ENCODE measurements at regions not wholly inside any gene's neighbourhood (a gene's known extent, or its start where the extent isn't known, plus 50 kb on each side); places are given as distances from the start of the nearest gene placed in this dataset.
"Not testable (repeated sequence)": the region's sequence is repeated elsewhere in the genome, so short reads cannot be mapped to it uniquely, and the experiment has no call there.

DNA sequence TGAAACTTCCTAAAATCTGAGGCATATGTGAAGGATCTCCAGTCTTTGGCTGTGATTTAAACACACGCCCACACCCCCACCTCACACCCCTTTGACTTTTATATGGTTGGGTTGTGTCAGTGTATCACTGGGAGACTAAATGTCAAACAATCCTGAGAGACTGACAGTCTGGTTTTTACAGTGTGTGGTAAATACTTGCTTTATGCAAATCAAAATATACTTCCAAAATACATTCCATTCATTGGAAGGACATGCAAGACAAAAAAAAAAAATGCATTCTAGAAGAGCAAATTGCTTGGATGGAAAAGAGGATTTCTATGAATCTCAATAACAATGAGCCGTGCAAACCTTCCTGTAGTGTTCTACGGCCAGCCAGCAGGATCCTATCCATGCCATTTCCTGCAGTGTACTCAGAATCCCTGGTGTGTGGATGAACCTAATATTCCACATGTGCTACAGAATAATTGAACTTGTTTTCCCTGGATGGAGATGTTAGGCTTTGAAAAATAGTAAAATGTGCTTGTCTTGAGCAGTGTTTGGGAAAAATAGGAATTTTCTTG lies 602.1 kb upstream of the GOT2 start:
- H3K4me2 ChIP-seq (ENCODE audit: insufficient read depth, low read length) = no peak overlapping the region
- no peak overlapping the region for H2AFZ ChIP-seq (ENCODE audit: low read depth, low read length)
- no peaks in the 10 kb centered on the region for H3K27me3 ChIP-seq (ENCODE audit: control insufficient read depth in 2 of 2, insufficient read depth in 2 of 2, low read length in 2 of 2)
- BruUV-seq (replicated peaks) = no TSS peak
- H3K79me2 ChIP-seq (ENCODE audit: control insufficient read depth, insufficient read depth, low read length) = no peaks in the 10 kb centered on the region
- no peaks in the 10 kb centered on the region for H3K4me1 ChIP-seq (replicated peaks in 1 of 2; ENCODE audit: control insufficient read depth in 2 of 2, insufficient read depth in 2 of 2, low read length in 2 of 2)
- no peak for TF ChIP-seq RB1 (IDR thresholded peaks at IDR 0.05; ENCODE audit: low read depth)
- no peak for TF ChIP-seq DPF2 (IDR thresholded peaks at IDR 0.05)
- TF ChIP-seq, protein P1, sequence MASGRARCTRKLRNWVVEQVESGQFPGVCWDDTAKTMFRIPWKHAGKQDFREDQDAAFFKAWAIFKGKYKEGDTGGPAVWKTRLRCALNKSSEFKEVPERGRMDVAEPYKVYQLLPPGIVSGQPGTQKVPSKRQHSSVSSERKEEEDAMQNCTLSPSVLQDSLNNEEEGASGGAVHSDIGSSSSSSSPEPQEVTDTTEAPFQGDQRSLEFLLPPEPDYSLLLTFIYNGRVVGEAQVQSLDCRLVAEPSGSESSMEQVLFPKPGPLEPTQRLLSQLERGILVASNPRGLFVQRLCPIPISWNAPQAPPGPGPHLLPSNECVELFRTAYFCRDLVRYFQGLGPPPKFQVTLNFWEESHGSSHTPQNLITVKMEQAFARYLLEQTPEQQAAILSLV (tag; IDR thresholded peaks at IDR 0.05) = no peak
- no peak for TF ChIP-seq SRSF9 (IDR thresholded peaks at IDR 0.05; ENCODE audit: borderline replicate concordance, low read depth, low read length)
- TF ChIP-seq, protein P2, sequence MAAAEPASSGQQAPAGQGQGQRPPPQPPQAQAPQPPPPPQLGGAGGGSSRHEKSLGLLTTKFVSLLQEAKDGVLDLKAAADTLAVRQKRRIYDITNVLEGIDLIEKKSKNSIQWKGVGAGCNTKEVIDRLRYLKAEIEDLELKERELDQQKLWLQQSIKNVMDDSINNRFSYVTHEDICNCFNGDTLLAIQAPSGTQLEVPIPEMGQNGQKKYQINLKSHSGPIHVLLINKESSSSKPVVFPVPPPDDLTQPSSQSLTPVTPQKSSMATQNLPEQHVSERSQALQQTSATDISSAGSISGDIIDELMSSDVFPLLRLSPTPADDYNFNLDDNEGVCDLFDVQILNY (CRISPR knock-in tag; IDR thresholded peaks at IDR 0.05) = no peak
- no peak for TF ChIP-seq NFXL1 (CRISPR knock-in tag; IDR thresholded peaks at IDR 0.05)
- TF ChIP-seq TAF7 (tag; IDR thresholded peaks at IDR 0.05) = no peak
- no peak for TF ChIP-seq KDM1A (IDR thresholded peaks at IDR 0.05)
- TF ChIP-seq PTRF (tag; IDR thresholded peaks at IDR 0.05) = no peak
- TF ChIP-seq SMAD1 (IDR thresholded peaks at IDR 0.05; ENCODE audit: low read depth, low read length, partially characterized antibody) = no peak
- TF ChIP-seq HMG20A (CRISPR knock-in tag; conservative IDR thresholded peaks at IDR 0.05) = no peak
- no peak for TF ChIP-seq FOXP1 (CRISPR knock-in tag; IDR thresholded peaks at IDR 0.05)
- TF ChIP-seq, protein P3, sequence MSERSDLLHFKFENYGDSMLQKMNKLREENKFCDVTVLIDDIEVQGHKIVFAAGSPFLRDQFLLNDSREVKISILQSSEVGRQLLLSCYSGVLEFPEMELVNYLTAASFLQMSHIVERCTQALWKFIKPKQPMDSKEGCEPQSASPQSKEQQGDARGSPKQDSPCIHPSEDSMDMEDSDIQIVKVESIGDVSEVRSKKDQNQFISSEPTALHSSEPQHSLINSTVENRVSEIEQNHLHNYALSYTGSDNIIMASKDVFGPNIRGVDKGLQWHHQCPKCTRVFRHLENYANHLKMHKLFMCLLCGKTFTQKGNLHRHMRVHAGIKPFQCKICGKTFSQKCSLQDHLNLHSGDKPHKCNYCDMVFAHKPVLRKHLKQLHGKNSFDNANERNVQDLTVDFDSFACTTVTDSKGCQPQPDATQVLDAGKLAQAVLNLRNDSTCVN (CRISPR knock-in tag; IDR thresholded peaks at IDR 0.05) = no peak
- TF ChIP-seq CHD2 (IDR thresholded peaks at IDR 0.05; ENCODE audit: low read depth, low read length) = no peak
- no peak for TF ChIP-seq SP1 (CRISPR knock-in tag; IDR thresholded peaks at IDR 0.05)
- H3K9ac ChIP-seq (ENCODE audit: insufficient read depth in 1 of 2, low read depth in 2 of 2, low read length in 2 of 2) = no peak overlapping the region
- FAIRE-seq (no peak), DNase-seq (ENCODE audit: extremely low read depth in 1 of 4, low spot score in 3 of 4) (no peak), ATAC-seq (no peak)
- POLR2A ChIA-PET = no interaction called here
- 2% methylated on average over 3 of the region's 3 CpGs for WGBS (ENCODE audit: insufficient coverage, low coverage, missing lambda C conversion rate)
- H3K36me3 ChIP-seq (ENCODE audit: control insufficient read depth, insufficient read depth, low read length) = no peaks in the 10 kb centered on the region
- no peaks in the 10 kb centered on the region for H3K9me1 ChIP-seq (ENCODE audit: control insufficient read depth, insufficient read depth, low read length)
- H3K9me3 ChIP-seq (replicated peaks; ENCODE audit: control insufficient read depth, insufficient read depth, low read depth, low read length) = no peaks in the 10 kb centered on the region
- no peak overlapping the region for H3K4me3 ChIP-seq
- no peaks in the 10 kb centered on the region for H4K20me1 ChIP-seq (replicated peaks; ENCODE audit: control insufficient read depth, insufficient read depth, low read length)
- intact Hi-C loops (cut with micrococcal nuclease) = no loop called here
- in situ Hi-C loops (cut with MboI) = no loop called here
- CTCF ChIA-PET (ENCODE audit: low intra/inter-chr PET ratio) = no interaction called here
- no peak overlapping the region for H3K27ac ChIP-seq (ENCODE audit: extremely low read depth, low read depth, low read length)

DNA sequence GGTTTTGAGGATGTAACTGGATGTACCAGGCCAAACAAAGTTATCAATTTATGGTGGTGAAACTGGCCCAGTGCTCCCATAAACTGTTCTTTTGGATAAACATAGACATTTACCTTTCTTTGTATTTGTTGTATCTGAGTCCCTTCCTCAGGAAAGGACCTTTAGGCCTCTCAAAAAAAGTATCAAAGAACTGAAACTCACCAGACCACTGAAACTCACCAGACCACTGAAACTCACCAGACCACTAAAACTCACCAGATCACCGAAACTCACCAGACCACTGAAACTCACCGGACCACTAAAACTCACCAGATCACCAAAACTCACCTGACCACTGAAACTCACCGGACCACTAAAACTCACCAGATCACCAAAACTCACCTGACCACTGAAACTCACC lies 597.6 kb upstream of the GOT2 start:
- BruUV-seq (replicated peaks); H3K4me3 ChIP-seq; DNase-seq (ENCODE audit: extremely low read depth in 1 of 4, low spot score in 3 of 4); H2AFZ ChIP-seq (ENCODE audit: low read depth, low read length); H3K27me3 ChIP-seq (ENCODE audit: control insufficient read depth in 2 of 2, insufficient read depth in 2 of 2, low read length in 2 of 2); H3K79me2 ChIP-seq (ENCODE audit: control insufficient read depth, insufficient read depth, low read length); POLR2A ChIA-PET; ATAC-seq; H3K9ac ChIP-seq (ENCODE audit: insufficient read depth in 1 of 2, low read depth in 2 of 2, low read length in 2 of 2); H3K9me1 ChIP-seq (ENCODE audit: control insufficient read depth, insufficient read depth, low read length); FAIRE-seq; H3K9me3 ChIP-seq (replicated peaks; ENCODE audit: control insufficient read depth, insufficient read depth, low read depth, low read length); H3K4me1 ChIP-seq (replicated peaks in 1 of 2; ENCODE audit: control insufficient read depth in 2 of 2, insufficient read depth in 2 of 2, low read length in 2 of 2); intact Hi-C loops (cut with micrococcal nuclease); H4K20me1 ChIP-seq (replicated peaks; ENCODE audit: control insufficient read depth, insufficient read depth, low read length); CTCF ChIA-PET (ENCODE audit: low intra/inter-chr PET ratio); H3K36me3 ChIP-seq (ENCODE audit: control insufficient read depth, insufficient read depth, low read length); in situ Hi-C loops (cut with MboI); H3K4me2 ChIP-seq (ENCODE audit: insufficient read depth, low read length); H3K27ac ChIP-seq (ENCODE audit: extremely low read depth, low read depth, low read length): not testable (repeated sequence)
- WGBS (ENCODE audit: insufficient coverage, low coverage, missing lambda C conversion rate) = 0% methylated on average over 3 of the region's 3 CpGs
